K562 (cell line): ENCODE measurements at regions not wholly inside any gene's neighbourhood (a gene's known extent, or its start where the extent isn't known, plus 50 kb on each side); places are given as distances from the start of the nearest gene placed in this dataset.

Experiments
- ATAC-seq: fragments of 200-7000 bp; cut with Tn5 transposase; 3 replicates; pipeline ENCODE4 v1.9.1; 2020; ENCODE audit warnings: moderate library complexity
- BruUV-seq: library from RNA; stranded (reverse); fragments of 400-500 nt; replicated peaks from 2 replicates; lab custom pipeline; 2021; lab: Mats Ljungman, UMichigan
- CTCF ChIA-PET: fragments of 300-600 bp; formaldehyde crosslinking; extraction: SDS; loops from one replicate; lab custom pipeline; 2021; ENCODE audit warnings: low intra/inter-chr PET ratio; lab: Yijun Ruan, JAX
- POLR2A ChIA-PET: fragments of 300-600, 350-650 bp; sonication (Branson Sonifier 250); formaldehyde crosslinking; extraction: SDS; loops from one replicate; lab custom pipeline; 2021; ENCODE audit warnings: antibody characterized with exemption, inconsistent platforms; lab: Yijun Ruan, JAX
- DNase-seq, 4 experiments: peaks; one replicate each; pipeline versions ENCODE4 v3.0.0 to v3.0.0-alpha.2; 2011 to 2018; ENCODE audit warnings: low spot score in 3 of 4, mixed read lengths in 3 of 4; ENCODE audit errors: extremely low read depth in 1 of 4
- FAIRE-seq: peaks from 2 replicates; lab custom pipeline; 2011; peaks lifted over from hg19 to GRCh38; lab: Jason Lieb, UNC
- H2AFZ ChIP-seq: 2 replicates; pipeline ENCODE4 v1.6.0; 2011; ENCODE audit warnings: low read depth, low read length, control low read depth, inconsistent platforms
- H3K27ac ChIP-seq: fragments of 200-600 bp; 3 replicates; pipeline ENCODE4 v1.8.0; 2011; ENCODE audit warnings: low read depth, mild to moderate bottlenecking, control low read depth, inconsistent platforms, low read length, moderate library complexity, mixed read lengths; ENCODE audit errors: extremely low read depth
- H3K27me3 ChIP-seq, 2 experiments: fragments of 300-600 bp in 1 of 2; 2 replicates in 1 of 2; 3 replicates in 1 of 2; pipeline versions ENCODE4 v1.6.0 to v1.8.0; 2011; ENCODE audit warnings: inconsistent platforms in 2 of 2, low read length in 2 of 2, mild to moderate bottlenecking in 1 of 2, mixed read lengths in 1 of 2, moderate library complexity in 1 of 2; ENCODE audit not compliant: control insufficient read depth in 2 of 2, insufficient read depth in 2 of 2
- H3K36me3 ChIP-seq: fragments of 300-600 bp; 3 replicates; pipeline ENCODE4 v1.8.0; 2011; ENCODE audit warnings: mild to moderate bottlenecking, low read length, inconsistent platforms; ENCODE audit not compliant: control insufficient read depth, insufficient read depth
- H3K4me1 ChIP-seq, 2 experiments: fragments of 200-600 bp in 1 of 2; replicated peaks in 1 of 2; 2 replicates in 1 of 2; 3 replicates in 1 of 2; pipeline versions ENCODE4 v1.5.1 to v1.8.0; 2011; ENCODE audit warnings: inconsistent platforms in 2 of 2, low read length in 2 of 2, mild to moderate bottlenecking in 1 of 2, mixed read lengths in 1 of 2, moderate library complexity in 1 of 2; ENCODE audit not compliant: control insufficient read depth in 2 of 2, insufficient read depth in 2 of 2
- H3K4me2 ChIP-seq: 2 replicates; pipeline ENCODE4 v1.6.1; 2011; ENCODE audit warnings: low read length, control low read depth, inconsistent platforms, mixed read lengths; ENCODE audit not compliant: insufficient read depth
- H3K4me3 ChIP-seq: fragments of 200-600 bp; sonication (generic), shearing (Covaris generic); 2 replicates; pipeline ENCODE4 v1.5.1; 2016; ENCODE audit warnings: control low read depth, inconsistent platforms
- H3K79me2 ChIP-seq: fragments of 200-600 bp; 3 replicates; pipeline ENCODE4 v1.8.0; 2011; ENCODE audit warnings: low read length, inconsistent platforms; ENCODE audit not compliant: control insufficient read depth, insufficient read depth
- H3K9ac ChIP-seq, 2 experiments: 2 replicates each; pipeline versions ENCODE4 v1.6.0 to v1.6.1; 2011; ENCODE audit warnings: low read depth in 2 of 2, low read length in 2 of 2, control low read depth in 1 of 2, inconsistent platforms in 1 of 2, mild to moderate bottlenecking in 1 of 2, mixed read lengths in 1 of 2; ENCODE audit not compliant: insufficient read depth in 1 of 2
- H3K9me1 ChIP-seq: one replicate; pipeline ENCODE4 v1.6.0; 2011; ENCODE audit warnings: inconsistent platforms, mild to moderate bottlenecking, low read length, moderate library complexity; ENCODE audit not compliant: control insufficient read depth, insufficient read depth
- H3K9me3 ChIP-seq: replicated peaks from 2 replicates; pipeline ENCODE4 v1.5.1; 2011; ENCODE audit warnings: low read depth, low read length, inconsistent platforms; ENCODE audit not compliant: control insufficient read depth, insufficient read depth
- H4K20me1 ChIP-seq: replicated peaks from 2 replicates; pipeline ENCODE4 v1.6.1; 2011; ENCODE audit warnings: low read length, inconsistent platforms, mixed read lengths; ENCODE audit not compliant: control insufficient read depth, insufficient read depth
- CREB1 ChIP-seq, 2 experiments: sonication (generic) in 1 of 2; formaldehyde crosslinking in 1 of 2; IDR thresholded peaks; 2 replicates each; pipeline versions ENCODE4 v1.6.1 to v1.8.0; 2012 to 2022; ENCODE audit warnings: inconsistent platforms in 1 of 2, mild to moderate bottlenecking in 1 of 2, missing genetic modification reagents in 1 of 2, moderate library complexity in 1 of 2
- ELK3 ChIP-seq: fragments of 450-650 bp; formaldehyde crosslinking; IDR thresholded peaks from 2 replicates; pipeline ENCODE4 v1.4.0; 2020; ENCODE audit warnings: mild to moderate bottlenecking
- ILF3 ChIP-seq: fragments of 450-650 bp; IDR thresholded peaks from 2 replicates; pipeline ENCODE4 v1.6.1; 2018; ENCODE audit warnings: antibody characterized with exemption, mild to moderate bottlenecking, moderate library complexity, borderline replicate concordance
- MED1 ChIP-seq: sonication (generic); formaldehyde crosslinking; IDR thresholded peaks from 2 replicates; pipeline ENCODE4 v1.8.1; 2023; ENCODE audit warnings: missing genetic modification reagents, borderline replicate concordance
- PTRF ChIP-seq: fragments of 450-650 bp; IDR thresholded peaks from 2 replicates; pipeline ENCODE4 v1.6.1; 2016; ENCODE audit warnings: mild to moderate bottlenecking, missing genetic modification characterization, missing compliant biosample characterization
- SLC30A9 ChIP-seq: fragments of 250-450 bp; sonication (Bioruptor Pico); IDR thresholded peaks from 2 replicates; pipeline ENCODE4 v1.8.0; 2022; ENCODE audit warnings: mild to moderate bottlenecking, moderate library complexity
- TARDBP ChIP-seq: fragments of 450-650 bp; IDR thresholded peaks from 2 replicates; pipeline ENCODE4 v1.6.1; 2016
- TBP ChIP-seq: optimal IDR thresholded peaks from 2 replicates; pipeline ENCODE3; 2011; ENCODE audit warnings: low read depth, low read length, improper control_type of control experiment
- YY1 ChIP-seq, 3 experiments: IDR thresholded peaks; 2 replicates each; pipeline ENCODE4 v1.6.1; 2011; ENCODE audit warnings: low read length in 2 of 3, mild to moderate bottlenecking in 2 of 3, moderate library complexity in 2 of 3, borderline replicate concordance in 1 of 3, control low read depth in 1 of 3, low read depth in 1 of 3; ENCODE audit not compliant: insufficient read depth in 3 of 3, insufficient replicate concordance in 2 of 3, control insufficient read depth in 1 of 3, insufficient read length in 1 of 3; ENCODE audit errors: extremely low read depth in 1 of 3
- ZBTB43 ChIP-seq: sonication (generic); formaldehyde crosslinking; IDR thresholded peaks from 2 replicates; pipeline ENCODE4 v1.8.0; 2023; ENCODE audit warnings: mild to moderate bottlenecking, missing genetic modification reagents
- ZBTB9 ChIP-seq: fragments of 450-650 bp; formaldehyde crosslinking; IDR thresholded peaks from 2 replicates; pipeline ENCODE4 v1.4.0; 2020; ENCODE audit warnings: mild to moderate bottlenecking, moderate library complexity
- ZNF140 ChIP-seq: fragments of 250-450 bp; sonication (Bioruptor Pico); IDR thresholded peaks from 2 replicates; pipeline ENCODE4 v1.8.0; 2021; ENCODE audit warnings: moderate library complexity, mild to moderate bottlenecking, inconsistent platforms
- ZNF347 ChIP-seq: fragments of 450-650 bp; formaldehyde crosslinking; IDR thresholded peaks from 2 replicates; pipeline ENCODE4 v1.4.0; 2020; ENCODE audit warnings: low read depth, mild to moderate bottlenecking, moderate library complexity
- ZNF696 ChIP-seq: fragments of 250-450 bp; sonication (Bioruptor Pico); conservative IDR thresholded peaks from 2 replicates; pipeline ENCODE4 v1.4.0; 2020; ENCODE audit warnings: mild to moderate bottlenecking, moderate library complexity
- WGBS: fragments of 100-300 bp; shearing (Covaris generic); methylation state at CpG from one replicate; pipeline ENCODE4 v1.1.6; 2016; ENCODE audit warnings: low coverage, mixed read lengths; ENCODE audit not compliant: insufficient coverage; ENCODE audit errors: missing lambda C conversion rate; 5-methylcytosine and 5-hydroxymethylcytosine counted together
- in situ Hi-C: fragments of 300-500 bp; cut with MboI; formaldehyde crosslinking; loops from 4 replicates; pipeline ENCODE4 v1.15.0; 2018; ENCODE audit warnings: inconsistent platforms, mixed read lengths
- intact Hi-C: fragments of 100-400 bp; cut with micrococcal nuclease; formaldehyde crosslinking; loops from 2 replicates; pipeline ENCODE4 v1.14.2; 2022

- H3K79me2 ChIP-seq = no peaks in the 10 kb centered on the region
- in situ Hi-C loops (no loop called here), intact Hi-C loops (no loop called here)
- no peak overlapping the region for H3K4me2 ChIP-seq
- POLR2A ChIA-PET = no interaction called here
- H3K27me3 ChIP-seq = no peaks in the 10 kb centered on the region
- H3K9me3 ChIP-seq = no peaks in the 10 kb centered on the region
- no peak for DNase-seq
- FAIRE-seq = no peak
- ATAC-seq = no peak
- WGBS = 0% methylated on average over 6 of the region's 6 CpGs
- H3K27ac ChIP-seq = no peak overlapping the region
- no peaks in the 10 kb centered on the region for H4K20me1 ChIP-seq
- H3K4me3 ChIP-seq = no peak overlapping the region
- H2AFZ ChIP-seq = no peak overlapping the region
- TF ChIP-seq ZNF347 (no peak), ILF3 (no peak), TARDBP (no peak), MED1 (CRISPR knock-in tag) (no peak), PTRF (tag) (no peak), ZBTB43 (CRISPR knock-in tag) (no peak), ZNF696 (CRISPR knock-in tag) (no peak), ELK3 (no peak), CREB1 (IDR thresholded peaks at IDR 0.05) (no peak), CREB1 (CRISPR knock-in tag; IDR thresholded peaks at IDR 0.05) (no peak), TBP (no peak), ZBTB9 (no peak), YY1 (IDR thresholded peaks at IDR 0.05; ENCODE audit: borderline replicate concordance in 1 of 3, control insufficient read depth in 1 of 3, extremely low read depth in 1 of 3, insufficient read depth in 3 of 3, insufficient read length in 1 of 3, insufficient replicate concordance in 2 of 3, low read depth in 1 of 3, low read length in 2 of 3) (no peak), SLC30A9 (CRISPR knock-in tag) (no peak), ZNF140 (no peak)
- TF ChIP-seq, all 486 proteins: peak for 0
- H3K9ac ChIP-seq = no peak overlapping the region
- no peaks in the 10 kb centered on the region for H3K9me1 ChIP-seq
- no TSS peak for BruUV-seq
- CTCF ChIA-PET = no interaction called here
- no peaks in the 10 kb centered on the region for H3K4me1 ChIP-seq
- no peaks in the 10 kb centered on the region for H3K36me3 ChIP-seq
These were observed 100.7 kb upstream of the CDH11 start for GRCh38 chr16:65222536-65222935.
